ENCODE measurements at regions not wholly inside any gene's neighbourhood (a gene's known extent, or its start where the extent isn't known, plus 50 kb on each side); places are given as distances from the start of the nearest gene placed in this dataset.

- DNase-seq (ENCODE audit: low spot score): no peak
Measured at GRCh38 chr10:71150796-71151195, 61.6 kb upstream of the UNC5B start.

GRCh38 chr10:71152043-71152442, 60.3 kb upstream of the UNC5B start:
- DNase-seq (ENCODE audit: low spot score): no peak

DNA sequence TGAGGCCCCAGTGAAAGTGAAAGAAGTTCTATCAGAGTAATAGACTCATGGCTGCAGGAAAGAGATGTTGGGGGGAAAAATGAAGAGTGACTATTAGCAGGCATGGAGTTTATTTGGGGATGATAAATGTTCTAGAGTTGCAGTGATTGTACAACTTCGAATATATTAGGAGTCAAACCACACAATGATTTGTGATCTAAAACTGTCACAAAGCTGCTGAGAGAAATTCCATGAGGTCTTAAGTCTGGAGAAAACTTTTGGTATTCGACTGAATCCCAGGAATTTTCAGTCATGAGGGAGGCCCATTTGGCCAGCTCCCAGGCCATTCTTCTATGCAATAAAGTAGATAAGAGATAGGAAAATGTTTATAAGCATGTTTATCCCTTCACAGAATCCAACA, 55.9 kb upstream of the UNC5B start:
- DNase-seq (ENCODE audit: low spot score): no peak

DNA sequence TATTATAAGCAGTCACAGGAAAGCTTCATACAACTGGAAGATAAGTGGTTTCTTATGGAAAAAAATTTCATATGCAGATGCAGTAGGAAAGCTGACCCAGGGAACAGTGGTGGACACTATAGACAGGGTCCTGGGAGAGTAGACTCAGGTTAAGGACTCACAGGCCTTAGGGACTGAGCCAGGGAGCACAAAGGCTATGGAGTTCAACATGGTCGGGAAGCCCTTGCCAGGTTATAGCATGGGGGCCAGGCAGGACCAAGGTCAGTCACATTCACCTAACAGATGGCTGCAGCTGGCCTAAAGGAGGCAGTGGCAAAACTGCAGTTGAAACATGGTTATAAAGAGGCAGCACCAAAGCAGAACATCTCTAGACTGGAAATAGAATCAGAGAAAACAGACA, 54.9 kb upstream of the UNC5B start:
- DNase-seq (ENCODE audit: low spot score): no peak

DNA sequence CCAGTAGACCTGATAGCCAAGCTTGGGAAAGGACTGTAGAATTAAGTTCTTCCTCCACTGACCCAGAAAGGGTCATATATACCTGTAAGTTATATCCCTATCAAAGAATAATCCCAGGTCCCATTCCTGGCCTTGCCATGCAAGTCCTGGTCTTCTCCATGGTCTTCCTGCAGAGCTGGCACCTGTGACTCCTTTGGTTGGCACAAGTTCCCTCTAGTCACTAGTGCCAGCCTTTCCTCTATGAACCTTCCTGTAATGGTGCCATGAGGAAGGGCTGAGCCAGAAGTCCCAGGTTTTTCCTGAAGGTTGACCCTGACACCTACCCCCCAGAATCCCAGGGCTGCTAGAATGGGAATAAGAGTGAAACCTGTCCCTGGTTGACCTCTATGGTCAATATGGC, 54.1 kb upstream of the UNC5B start:
- no peak for DNase-seq (ENCODE audit: low spot score)

DNA sequence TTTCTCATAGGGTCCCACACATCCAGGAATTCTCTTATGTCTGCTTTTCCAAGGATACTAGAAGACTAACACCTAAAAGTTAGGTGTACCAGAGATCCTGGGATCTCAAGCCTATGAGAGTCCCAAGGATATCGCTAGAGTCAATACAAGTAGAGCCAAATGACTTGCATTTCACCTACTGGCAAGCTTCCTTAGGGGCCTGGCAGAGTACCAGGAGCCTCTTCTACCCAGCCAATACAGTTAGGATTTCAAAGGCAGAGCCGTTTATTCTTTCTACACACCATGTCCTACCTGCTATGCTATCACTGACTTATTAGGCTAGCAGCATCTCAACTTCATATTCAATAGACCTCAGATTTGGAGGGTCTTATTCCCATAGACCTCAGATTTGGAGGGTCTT, 53.5 kb upstream of the UNC5B start:
- no peak for DNase-seq (ENCODE audit: low spot score)

DNA sequence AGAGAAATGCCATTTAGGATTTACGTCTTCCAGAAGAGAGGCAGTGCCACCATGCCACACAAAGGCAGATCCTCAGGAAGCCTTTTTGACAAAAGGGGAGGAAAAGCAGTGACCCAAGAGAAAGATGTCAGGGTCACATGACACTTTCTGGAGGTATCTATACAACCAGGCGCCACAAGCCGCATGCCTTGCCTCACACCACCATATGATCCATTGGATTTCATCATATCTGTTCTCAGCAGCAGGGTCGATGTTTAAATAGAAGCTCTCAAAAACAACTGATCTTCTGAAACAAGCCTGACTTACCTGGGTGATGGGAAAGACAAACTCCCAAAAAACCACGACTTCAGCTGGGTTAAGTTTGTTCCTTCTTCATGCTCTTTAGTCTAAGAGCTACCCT, 52.5 kb upstream of the UNC5B start:
- no peak for DNase-seq (ENCODE audit: low spot score)

- DNase-seq (ENCODE audit: low spot score): peak; percentile 52
Measured at GRCh38 chr10:71161425-71161824, 50.9 kb upstream of the UNC5B start.
